ENCODE measurements at regions not wholly inside any gene's neighbourhood (a gene's known extent, or its start where the extent isn't known, plus 50 kb on each side); places are given as distances from the start of the nearest gene placed in this dataset.

- no peak overlapping the region for H3K9ac ChIP-seq (ENCODE audit: extremely low read depth, insufficient read length, low read length)
- no peak overlapping the region for H3K14ac ChIP-seq (ENCODE audit: insufficient read depth, low read length)
- H3K79me1 ChIP-seq (ENCODE audit: insufficient read depth, low read depth, low read length, poor library complexity, severe bottlenecking), result no peaks in the 10 kb centered on the region
- no peaks in the 10 kb centered on the region for H3K27me3 ChIP-seq (ENCODE audit: insufficient read depth, low read length)
- no peak overlapping the region for H3K56ac ChIP-seq (ENCODE audit: insufficient read length, low read depth, low read length)
- H2BK12ac ChIP-seq (ENCODE audit: insufficient read length, low read depth, low read length), result no peak overlapping the region
- H2BK15ac ChIP-seq (ENCODE audit: low read depth, low read length), result no peak overlapping the region
- H3K27me3 Mint-ChIP-seq (ENCODE audit: low read depth), result no peaks in the 10 kb centered on the region; the same call in 1 of the 2 replicates
- H4K5ac ChIP-seq (ENCODE audit: insufficient read length, low read depth, low read length), result no peak overlapping the region
- no peak overlapping the region for H3K27ac ChIP-seq (ENCODE audit: insufficient read length, low read depth, low read length)
- H3K23me2 ChIP-seq (ENCODE audit: insufficient read length, low read depth, low read length, poor library complexity, severe bottlenecking), result no peaks in the 10 kb centered on the region
- H2AFZ ChIP-seq (ENCODE audit: low read length), result no peak overlapping the region
- H2BK5ac ChIP-seq (ENCODE audit: insufficient read length, low read length), result no peak overlapping the region
- no CpG with 5 or more reads among the region's 3 CpGs for WGBS (ENCODE audit: extremely low coverage, insufficient read length, low lambda C conversion rate)
- no peak overlapping the region for H3K4me3 Mint-ChIP-seq
- H2AK5ac ChIP-seq (ENCODE audit: insufficient read length, low read length), result no peak overlapping the region
- H3K9me3 Mint-ChIP-seq, result no peaks in the 10 kb centered on the region; a peak in 3 of 5 replicates
- H3K4me1 Mint-ChIP-seq, result no peaks in the 10 kb centered on the region
- H4K8ac ChIP-seq (replicated peaks; ENCODE audit: insufficient read length, low read depth, low read length), result no peak overlapping the region
- no peak overlapping the region for H2BK20ac ChIP-seq (ENCODE audit: low read depth, low read length, poor library complexity, severe bottlenecking)
- no peak overlapping the region for H3T11ph ChIP-seq (ENCODE audit: low read length)
- no peaks in the 10 kb centered on the region for H3K79me2 ChIP-seq (ENCODE audit: insufficient read depth, low read length)
- TF ChIP-seq CTCF (conservative IDR thresholded peaks at IDR 0.05), result no peak
- H4K20me1 ChIP-seq (ENCODE audit: control insufficient read depth, insufficient read depth, insufficient read length), result no peaks in the 10 kb centered on the region
- no peaks in the 10 kb centered on the region for H3K4me1 ChIP-seq (ENCODE audit: insufficient read depth, low read length)
- H3K23ac ChIP-seq (ENCODE audit: insufficient read length, low read depth, low read length), result no peak overlapping the region
- H3K36me3 Mint-ChIP-seq (ENCODE audit: insufficient read depth in 1 of 3, low read depth in 3 of 3), result no peaks in the 10 kb centered on the region
- H2BK120ac ChIP-seq (ENCODE audit: low read depth, low read length, poor library complexity, severe bottlenecking), result no peak overlapping the region
- no peaks in the 10 kb centered on the region for H3K9me3 ChIP-seq (ENCODE audit: control insufficient read depth, low read depth, low read length)
- no peak overlapping the region; a peak in 1 of 7 replicates for H3K27ac Mint-ChIP-seq
- H3K4me2 ChIP-seq (ENCODE audit: insufficient read depth, insufficient read length, low read length), result no peak overlapping the region
- no peak overlapping the region for H3K18ac ChIP-seq (ENCODE audit: insufficient read length, low read depth, low read length)
- no peak overlapping the region for H3K4ac ChIP-seq (ENCODE audit: low read depth, low read length)
- H4K91ac ChIP-seq (ENCODE audit: insufficient read length, low read depth, low read length), result no peak overlapping the region
- no peak for DNase-seq
These were observed 179.2 kb downstream of the TTC32 start for GRCh38 chr2:19722531-19722971.

Measured in H9 (cell line).